ENCODE measurements at regions not wholly inside any gene's neighbourhood (a gene's known extent, or its start where the extent isn't known, plus 50 kb on each side); places are given as distances from the start of the nearest gene placed in this dataset.

DNA sequence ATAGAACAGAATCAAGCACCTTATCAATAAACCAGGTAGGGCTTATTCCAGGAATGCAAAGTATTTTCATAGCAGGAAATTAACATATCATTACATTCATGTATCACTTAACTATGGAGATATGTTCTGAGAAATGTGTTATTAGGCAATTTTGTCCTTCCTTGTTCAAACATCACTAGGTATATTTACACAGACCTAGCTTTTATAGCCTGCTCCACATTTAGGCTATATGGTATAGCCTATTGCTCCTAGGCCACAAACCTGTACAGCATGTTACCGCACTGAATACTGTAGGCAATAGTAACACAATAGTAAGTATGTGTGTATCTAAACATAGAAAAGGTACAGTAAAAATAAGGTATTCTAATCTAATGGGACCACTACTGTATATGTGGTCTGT lies 82.8 kb upstream of the KCTD1 start:
- TF ChIP-seq, protein P1, sequence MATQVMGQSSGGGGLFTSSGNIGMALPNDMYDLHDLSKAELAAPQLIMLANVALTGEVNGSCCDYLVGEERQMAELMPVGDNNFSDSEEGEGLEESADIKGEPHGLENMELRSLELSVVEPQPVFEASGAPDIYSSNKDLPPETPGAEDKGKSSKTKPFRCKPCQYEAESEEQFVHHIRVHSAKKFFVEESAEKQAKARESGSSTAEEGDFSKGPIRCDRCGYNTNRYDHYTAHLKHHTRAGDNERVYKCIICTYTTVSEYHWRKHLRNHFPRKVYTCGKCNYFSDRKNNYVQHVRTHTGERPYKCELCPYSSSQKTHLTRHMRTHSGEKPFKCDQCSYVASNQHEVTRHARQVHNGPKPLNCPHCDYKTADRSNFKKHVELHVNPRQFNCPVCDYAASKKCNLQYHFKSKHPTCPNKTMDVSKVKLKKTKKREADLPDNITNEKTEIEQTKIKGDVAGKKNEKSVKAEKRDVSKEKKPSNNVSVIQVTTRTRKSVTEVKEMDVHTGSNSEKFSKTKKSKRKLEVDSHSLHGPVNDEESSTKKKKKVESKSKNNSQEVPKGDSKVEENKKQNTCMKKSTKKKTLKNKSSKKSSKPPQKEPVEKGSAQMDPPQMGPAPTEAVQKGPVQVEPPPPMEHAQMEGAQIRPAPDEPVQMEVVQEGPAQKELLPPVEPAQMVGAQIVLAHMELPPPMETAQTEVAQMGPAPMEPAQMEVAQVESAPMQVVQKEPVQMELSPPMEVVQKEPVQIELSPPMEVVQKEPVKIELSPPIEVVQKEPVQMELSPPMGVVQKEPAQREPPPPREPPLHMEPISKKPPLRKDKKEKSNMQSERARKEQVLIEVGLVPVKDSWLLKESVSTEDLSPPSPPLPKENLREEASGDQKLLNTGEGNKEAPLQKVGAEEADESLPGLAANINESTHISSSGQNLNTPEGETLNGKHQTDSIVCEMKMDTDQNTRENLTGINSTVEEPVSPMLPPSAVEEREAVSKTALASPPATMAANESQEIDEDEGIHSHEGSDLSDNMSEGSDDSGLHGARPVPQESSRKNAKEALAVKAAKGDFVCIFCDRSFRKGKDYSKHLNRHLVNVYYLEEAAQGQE (IDR thresholded peaks at IDR 0.05; ENCODE audit: insufficient read depth in 1 of 2, low read depth in 2 of 2, low read length in 2 of 2), result no peak
- no peak for TF ChIP-seq TAF1 (IDR thresholded peaks at IDR 0.05; ENCODE audit: borderline replicate concordance, insufficient read depth, low read length)
- no peak for TF ChIP-seq POLR2AphosphoS5 (IDR thresholded peaks at IDR 0.05; ENCODE audit: low read depth, low read length)
- no peak for TF ChIP-seq FOXP2 (optimal IDR thresholded peaks at IDR 0.05; ENCODE audit: borderline replicate concordance, extremely low read depth, extremely low read length, insufficient read depth)
- no peak for TF ChIP-seq SIN3A (IDR thresholded peaks at IDR 0.05; ENCODE audit: borderline replicate concordance, insufficient read depth, low read length)

Measured in PFSK-1 (cell line).